GM19351 (cell line): ENCODE measurements at regions not wholly inside any gene's neighbourhood (a gene's known extent, or its start where the extent isn't known, plus 50 kb on each side); places are given as distances from the start of the nearest gene placed in this dataset.
"Not testable (repeated sequence)": the region's sequence is repeated elsewhere in the genome, so short reads cannot be mapped to it uniquely, and the experiment has no call there.

Experiments
- ATAC-seq: cut with Tn5 transposase; IDR thresholded peaks from one replicate; pipeline ENCODE4 v1.9.1; 2021; ENCODE audit warnings: mild to moderate bottlenecking, moderate library complexity; ENCODE audit not compliant: unreplicated experiment

DNA sequence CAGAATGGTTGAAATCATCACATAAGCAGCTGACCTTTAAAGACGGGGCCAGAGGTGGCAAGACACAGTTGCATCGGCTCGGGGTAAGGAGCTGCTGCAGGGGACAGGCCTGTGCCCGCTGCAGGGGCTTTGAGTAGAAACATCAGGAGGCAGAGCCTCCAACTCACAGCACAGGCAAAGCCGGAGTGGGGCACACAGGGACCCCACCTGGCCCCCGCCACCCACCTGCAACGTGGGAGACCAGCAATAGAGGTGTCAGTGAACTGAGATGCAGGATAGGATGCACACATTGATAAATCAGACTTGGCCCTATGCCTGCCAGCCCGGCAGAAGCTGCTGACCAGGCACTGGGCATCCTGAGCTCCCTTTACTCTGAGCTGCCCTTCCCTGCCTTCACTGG, 257.2 kb downstream of the NPHP4 start:
- ATAC-seq = no peak

- ATAC-seq = no peak
These were observed 257.8 kb downstream of the NPHP4 start for GRCh38 chr1:5734414-5734813.

GRCh38 chr1:5733596-5733995, 258.6 kb downstream of the NPHP4 start:
- no peak for ATAC-seq

- ATAC-seq = no peak
These were observed 261.2 kb downstream of the NPHP4 start for GRCh38 chr1:5731110-5731423.

DNA sequence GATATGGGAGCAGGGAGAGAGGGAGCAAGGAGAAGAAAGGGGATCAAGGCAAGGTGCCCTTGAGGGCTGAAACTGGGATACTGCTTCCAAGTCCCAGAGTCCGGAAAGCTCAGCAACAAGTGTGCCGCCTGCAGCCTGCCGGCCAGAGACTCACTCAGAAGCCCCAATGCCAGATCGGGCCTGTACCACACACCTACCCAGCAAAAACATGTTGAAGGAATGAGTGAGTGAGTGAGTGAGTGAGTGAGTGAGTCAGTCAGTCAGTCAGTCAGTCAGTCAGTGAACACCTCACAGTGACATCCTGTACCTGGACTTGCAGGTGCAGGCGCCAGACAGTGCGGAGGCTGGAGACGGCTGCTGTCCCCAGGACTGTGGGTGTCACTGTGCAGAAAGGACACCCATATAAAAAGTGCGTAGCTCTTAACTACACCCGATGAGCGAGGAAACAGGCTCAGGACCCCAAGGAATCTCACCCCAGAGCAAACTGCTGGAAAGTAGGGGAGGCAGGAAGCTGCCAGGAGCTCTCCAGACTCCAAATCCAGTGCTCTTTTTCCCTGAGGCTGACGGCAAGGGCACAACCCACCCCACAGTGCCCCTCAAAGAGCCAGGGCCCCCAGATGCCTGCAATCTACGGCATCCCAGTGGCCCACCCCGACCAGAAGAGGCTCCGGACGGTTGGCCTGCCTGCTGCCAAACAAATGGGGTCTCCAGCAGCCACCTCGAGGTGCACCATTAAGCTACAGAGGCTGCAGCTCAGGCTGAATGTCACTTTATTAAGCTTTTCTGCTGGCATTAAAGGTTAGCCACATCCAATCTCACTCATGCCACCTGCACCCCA, 261.7 kb downstream of the NPHP4 start:
- ATAC-seq = no peak

DNA sequence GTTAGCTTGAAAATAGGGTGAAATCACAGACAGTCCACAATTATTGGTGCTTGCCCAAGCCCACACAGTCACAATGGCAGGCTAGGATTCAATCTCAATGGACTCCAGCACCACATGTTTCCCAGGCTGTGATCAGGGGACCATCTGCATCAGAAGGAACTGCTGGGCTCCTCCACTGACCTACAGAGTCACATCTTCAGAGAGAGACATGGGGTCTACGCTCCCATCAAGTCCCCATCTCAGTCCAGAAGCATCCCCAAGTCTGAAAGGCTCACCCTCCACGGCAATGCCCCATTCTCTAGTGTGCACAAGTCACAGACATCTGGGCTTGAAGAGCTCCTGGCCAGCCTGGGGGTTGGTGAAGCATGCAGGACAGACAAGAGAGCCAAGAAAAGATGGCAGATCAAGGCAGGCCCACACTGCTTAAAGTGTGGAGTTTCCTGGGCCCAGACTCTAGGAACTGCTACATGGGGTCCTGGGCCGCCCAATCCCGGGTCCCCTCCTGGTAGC, 262.5 kb downstream of the NPHP4 start:
- no peak for ATAC-seq

GRCh38 chr1:5728663-5729355, 263.4 kb downstream of the NPHP4 start:
- no peak for ATAC-seq

DNA sequence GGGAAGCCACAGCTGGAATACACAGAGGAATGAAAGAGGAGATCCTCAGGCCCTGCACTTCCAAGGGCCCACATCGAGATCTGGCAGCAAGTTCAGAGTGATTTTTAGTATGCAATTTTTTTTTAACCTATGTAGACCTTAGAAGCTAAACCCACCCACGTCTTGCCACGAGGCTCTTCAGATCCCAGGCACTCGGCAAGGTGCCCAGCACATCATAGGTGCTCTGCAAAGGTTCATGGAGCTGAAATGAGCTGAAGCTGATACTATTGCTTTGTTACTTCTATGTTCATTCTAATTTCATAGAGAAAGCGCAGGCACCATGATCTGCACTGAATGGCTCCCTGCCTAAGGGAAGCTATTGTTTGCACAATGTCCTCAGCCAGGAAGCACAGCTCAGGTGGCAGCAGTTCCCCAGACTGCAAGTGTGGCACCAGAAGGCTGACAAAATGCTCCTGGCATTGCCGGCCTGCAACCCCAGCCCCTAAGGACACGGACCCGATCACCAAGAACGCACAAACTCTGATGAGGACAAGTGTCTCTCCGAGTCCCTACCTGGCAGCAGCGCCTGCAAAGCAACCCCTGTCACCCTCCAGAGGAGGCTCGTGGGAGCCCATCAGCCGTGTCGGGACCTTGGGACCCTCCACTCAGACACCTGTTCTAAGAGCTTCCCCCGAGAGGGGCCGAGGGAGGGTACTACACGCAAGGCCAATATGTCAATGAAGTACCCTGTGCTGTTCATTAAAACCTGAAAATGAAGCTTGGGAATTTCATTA, 264.2 kb downstream of the NPHP4 start:
- ATAC-seq = no peak

DNA sequence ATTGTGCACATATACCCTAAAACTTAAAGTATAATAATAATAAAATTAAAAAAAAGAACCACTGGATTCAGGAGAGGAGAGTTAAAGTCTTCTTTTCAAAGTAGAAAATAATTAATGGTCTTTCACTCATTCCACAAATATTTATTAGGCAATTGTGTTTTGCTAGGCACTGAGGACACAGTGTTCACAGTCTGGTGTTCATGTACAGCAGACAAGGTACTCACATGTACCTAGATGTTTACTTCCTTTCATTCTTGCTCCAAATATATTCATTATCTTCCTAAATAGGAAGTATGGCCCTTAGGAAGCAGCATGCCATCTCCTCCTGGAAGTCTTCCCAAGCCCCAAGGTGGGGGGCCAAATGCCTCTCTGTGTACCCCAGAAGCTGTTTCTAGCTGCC, 265.0 kb downstream of the NPHP4 start:
- ATAC-seq = no peak

DNA sequence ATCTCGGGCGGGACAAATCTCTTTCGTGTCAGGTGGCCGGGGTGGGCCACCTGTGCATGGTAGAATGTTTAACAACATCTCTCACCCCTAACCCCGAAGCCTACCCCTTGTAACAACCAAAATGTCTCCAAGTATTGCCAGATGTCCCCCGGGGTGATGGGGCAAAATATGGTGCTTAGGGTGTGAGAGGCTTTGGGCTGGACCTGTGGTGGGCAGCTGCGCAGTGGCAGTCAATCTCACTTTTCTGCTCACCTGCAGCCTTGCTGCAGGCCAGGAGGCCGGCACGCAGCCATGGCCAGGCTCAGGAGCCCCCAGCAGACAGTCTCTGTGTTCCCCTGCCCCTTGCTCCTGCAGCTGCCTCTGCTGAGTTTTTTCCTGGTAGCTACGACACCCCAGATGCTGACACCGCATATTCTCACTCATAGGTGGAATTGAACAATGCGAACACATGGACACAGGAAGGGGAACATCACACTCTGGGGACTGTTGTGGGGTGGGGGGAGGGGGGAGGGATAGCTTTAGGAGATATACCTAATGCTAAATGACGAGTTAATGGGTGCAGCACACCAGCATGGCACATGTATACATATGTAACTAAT, 265.5 kb downstream of the NPHP4 start:
- not testable (repeated sequence) for ATAC-seq

DNA sequence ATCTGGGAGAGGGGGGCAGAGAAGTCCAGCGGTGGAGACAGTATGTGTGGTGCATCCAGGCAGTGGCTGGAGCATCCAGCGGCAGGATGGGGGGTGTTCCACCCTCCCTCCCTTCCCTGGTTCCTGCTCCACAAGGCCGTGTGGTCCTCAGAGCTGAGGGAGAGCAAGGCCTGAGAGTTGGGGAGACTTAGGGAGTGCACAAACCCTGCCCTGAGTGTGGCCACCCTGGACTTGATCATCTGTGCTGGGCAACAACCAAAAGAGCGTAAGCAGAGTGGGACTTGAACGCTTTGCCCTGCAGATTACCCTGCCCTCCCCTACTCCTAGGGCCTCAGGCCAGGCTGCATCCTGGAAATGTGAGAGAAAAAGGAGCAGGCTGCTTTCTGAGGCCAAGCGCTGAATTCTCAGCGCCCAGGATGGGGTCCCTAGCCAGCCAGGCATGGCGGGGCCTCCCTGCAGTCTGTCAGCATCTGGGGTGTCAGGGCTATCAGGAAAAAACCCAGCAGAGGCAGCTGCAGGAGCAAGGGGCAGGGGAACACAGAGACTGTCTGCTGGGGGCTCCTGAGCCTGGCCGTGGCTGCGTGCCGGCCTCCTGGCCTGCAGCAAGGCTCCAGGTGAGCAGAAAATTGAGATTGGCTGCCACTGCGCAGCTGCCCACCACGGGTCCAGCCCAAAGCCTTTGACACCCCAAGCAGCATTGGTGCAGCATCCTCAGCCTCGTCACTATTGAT, 266.2 kb downstream of the NPHP4 start:
- no peak for ATAC-seq

GRCh38 chr1:5725406-5725805, 266.8 kb downstream of the NPHP4 start:
- ATAC-seq = no peak

DNA sequence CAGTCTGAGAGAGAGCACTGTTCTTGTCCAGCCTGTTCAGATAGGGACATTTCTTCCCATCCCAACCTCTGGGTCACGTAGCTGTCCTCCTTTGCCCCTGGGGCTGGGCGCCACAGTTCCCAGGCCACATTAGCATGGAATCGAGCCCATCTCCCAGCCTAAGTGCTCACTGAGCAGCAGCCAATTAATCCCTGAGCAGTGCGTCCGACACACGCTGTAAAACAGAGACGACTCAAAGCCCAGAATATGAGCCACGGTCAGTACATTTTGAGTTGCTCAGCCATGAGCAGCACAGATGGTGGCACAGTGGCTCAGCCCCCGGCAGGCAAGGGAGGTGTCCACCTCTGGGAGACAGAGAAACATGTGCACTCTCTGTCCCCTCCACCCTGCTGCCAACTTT, 267.4 kb downstream of the NPHP4 start:
- no peak for ATAC-seq

DNA sequence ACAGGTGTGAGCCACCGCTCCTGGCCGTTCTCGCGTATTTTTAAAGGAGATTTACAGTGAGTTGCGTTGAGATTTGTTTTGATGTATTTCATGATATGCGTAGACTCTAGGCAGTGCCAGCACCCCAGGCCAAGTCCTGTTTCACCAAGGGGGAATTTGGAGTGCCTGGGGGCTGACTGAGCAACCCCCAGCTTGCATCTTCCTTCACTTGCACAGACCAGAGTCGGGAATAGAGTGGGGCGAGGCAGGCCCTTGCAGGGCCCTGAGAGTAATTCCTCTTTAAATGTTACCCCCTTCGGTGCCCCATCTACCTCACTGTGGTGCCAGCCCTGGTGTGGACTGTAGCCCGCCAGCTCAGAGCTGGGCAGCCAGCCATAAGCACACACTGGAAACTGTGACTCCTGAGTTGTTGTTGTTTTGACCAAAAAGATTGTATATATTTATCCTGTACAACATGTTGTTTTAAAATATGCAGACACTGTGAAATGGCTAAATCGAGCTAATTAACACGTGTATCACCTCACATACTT, 269.5 kb downstream of the NPHP4 start:
- ATAC-seq = no peak

GRCh38 chr1:5721634-5722215, 270.5 kb downstream of the NPHP4 start:
- ATAC-seq = no peak

DNA sequence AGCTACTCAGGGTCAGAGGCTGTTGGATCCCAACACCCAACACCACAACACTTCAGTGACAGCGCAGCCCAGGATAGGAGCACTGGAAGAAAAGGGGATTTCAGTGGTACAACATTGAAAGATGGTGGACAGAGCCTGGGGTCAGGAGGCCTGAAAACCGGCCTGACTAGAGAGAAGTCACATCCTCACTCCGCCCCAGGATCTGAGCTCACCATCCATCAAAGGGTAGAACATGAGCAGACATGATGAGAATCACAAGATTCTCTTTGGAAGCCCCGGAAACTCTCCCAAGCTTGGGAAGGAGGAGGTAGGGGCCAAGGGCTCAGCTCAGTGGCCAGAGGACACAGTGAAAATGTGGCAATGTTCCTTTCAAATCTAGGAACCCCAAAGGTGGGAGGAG, 271.3 kb downstream of the NPHP4 start:
- no peak for ATAC-seq

DNA sequence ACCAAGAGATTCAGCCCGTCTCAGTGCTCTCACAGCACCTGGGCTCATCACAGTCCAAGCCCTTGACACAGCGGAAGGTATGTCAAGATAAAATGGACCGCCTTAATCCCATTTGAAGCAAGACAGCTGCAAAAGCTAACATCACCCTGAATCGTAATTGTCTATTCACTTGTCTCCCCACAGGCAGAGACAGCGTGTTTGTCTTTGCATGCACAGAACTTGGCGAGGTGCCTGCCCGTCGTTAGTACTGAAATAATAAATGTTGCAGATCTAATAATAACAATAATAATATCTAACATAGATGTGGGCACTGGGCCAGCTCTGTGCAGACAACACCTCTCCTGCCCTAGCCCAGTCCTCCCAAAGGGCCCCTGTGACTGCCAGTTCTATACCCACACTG, 271.7 kb downstream of the NPHP4 start:
- no peak for ATAC-seq

DNA sequence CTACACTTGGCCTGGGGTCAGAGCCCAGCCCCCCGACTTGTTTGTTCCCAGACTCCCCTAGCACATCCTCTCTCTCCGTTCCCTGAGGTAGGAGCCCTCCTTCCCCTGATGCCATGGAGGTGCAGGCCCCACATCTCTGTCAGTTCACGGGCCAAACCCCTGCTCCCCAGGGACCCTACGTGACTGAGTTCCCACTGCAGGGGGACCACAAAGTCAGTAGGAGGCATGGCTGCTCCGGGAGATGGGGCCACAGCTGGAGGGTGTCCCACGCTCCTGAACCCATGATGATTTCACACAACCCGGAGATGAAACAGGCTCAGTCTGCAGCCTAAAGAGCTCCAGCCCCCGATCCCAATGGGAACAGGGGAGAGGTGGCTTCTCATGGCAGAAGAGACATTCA, 272.2 kb downstream of the NPHP4 start:
- no peak for ATAC-seq

DNA sequence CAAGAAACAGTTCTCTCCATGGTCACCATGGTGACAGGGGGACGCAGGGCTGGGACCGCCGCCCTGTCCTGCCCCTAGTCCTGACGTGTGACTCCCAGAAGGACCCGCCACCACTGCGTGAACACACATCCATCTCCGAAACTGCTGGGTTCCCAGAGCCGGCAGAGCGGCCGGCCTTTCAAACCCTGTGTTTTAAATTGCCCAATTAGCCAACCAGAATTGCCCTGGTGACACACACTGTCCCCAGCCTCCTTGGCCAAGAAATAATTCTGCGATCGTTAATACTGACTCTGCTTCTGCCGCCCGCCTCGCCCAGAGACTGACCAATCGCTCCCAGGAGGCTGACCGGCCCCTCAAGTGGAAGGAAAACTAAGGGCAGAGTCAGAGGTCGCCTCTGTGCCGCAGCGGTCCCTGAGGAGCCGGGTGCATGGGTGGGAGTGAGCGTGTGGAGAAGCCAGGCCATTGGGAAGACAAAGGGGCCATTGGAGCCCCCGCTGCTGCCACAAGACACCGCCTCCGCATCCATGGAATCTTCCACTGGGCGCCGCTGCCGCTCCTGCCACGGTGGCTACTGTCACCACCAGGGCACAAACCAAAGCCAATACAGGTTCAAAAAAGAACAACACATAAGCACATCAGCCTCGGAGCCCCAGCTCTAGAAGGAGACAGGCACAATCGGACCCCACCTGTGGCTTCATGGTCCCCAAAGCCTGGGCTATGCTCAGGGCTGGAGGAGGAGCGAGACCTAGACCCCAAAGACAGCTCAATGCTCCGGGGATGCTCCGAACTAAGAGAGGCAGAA, 273.2 kb downstream of the NPHP4 start:
- ATAC-seq = no peak
